ENCODE measurements at regions not wholly inside any gene's neighbourhood (a gene's known extent, or its start where the extent isn't known, plus 50 kb on each side); places are given as distances from the start of the nearest gene placed in this dataset.

- DNase-seq, result no peak
Measured at GRCh38 chr1:164021813-164022212, 537.2 kb upstream of the PBX1 start.

- DNase-seq, result no peak
Measured at GRCh38 chr1:164033782-164034181, 525.2 kb upstream of the PBX1 start.

GRCh38 chr1:164040754-164041153 is 518.2 kb upstream of the PBX1 start:
- DNase-seq, result no peak

- no peak for DNase-seq
Measured at GRCh38 chr1:164051782-164052181, 507.2 kb upstream of the PBX1 start.

GRCh38 chr1:164054331-164054730 is 504.7 kb upstream of the PBX1 start:
- peak; percentile 86 to 90 for DNase-seq

- DNase-seq, result no peak
Measured at GRCh38 chr1:164058198-164058597, 500.8 kb upstream of the PBX1 start.

- no peak for DNase-seq
Measured at GRCh38 chr1:164061528-164061927, 497.5 kb upstream of the PBX1 start.

- no peak for DNase-seq
Measured at GRCh38 chr1:164064501-164064900, 494.5 kb upstream of the PBX1 start.

- DNase-seq, result no peak
Measured at GRCh38 chr1:164071288-164071687, 487.7 kb upstream of the PBX1 start.

- DNase-seq, result no peak
Measured at GRCh38 chr1:164086832-164087231, 472.2 kb upstream of the PBX1 start.

- peak; percentile 49 to 62 for DNase-seq
Measured at GRCh38 chr1:164087906-164088453, 471.0 kb upstream of the PBX1 start.

GRCh38 chr1:164092603-164093353 is 466.2 kb upstream of the PBX1 start:
- DNase-seq, result peak in 1 of 2 experiments; percentile 39

GRCh38 chr1:164093543-164093942 is 465.4 kb upstream of the PBX1 start:
- DNase-seq, result no peak

GRCh38 chr1:164101802-164102201 is 457.2 kb upstream of the PBX1 start:
- no peak for DNase-seq

GRCh38 chr1:164131949-164132348 is 427.0 kb upstream of the PBX1 start:
- no peak for DNase-seq

GRCh38 chr1:164137273-164137925 is 421.6 kb upstream of the PBX1 start:
- DNase-seq, result no peak

- DNase-seq, result no peak
Measured at GRCh38 chr1:164141797-164142196, 417.2 kb upstream of the PBX1 start.

- DNase-seq, result no peak
Measured at GRCh38 chr1:164154622-164155021, 404.4 kb upstream of the PBX1 start.

- no peak for DNase-seq
Measured at GRCh38 chr1:164155347-164155746, 403.6 kb upstream of the PBX1 start.

- DNase-seq, result no peak
Measured at GRCh38 chr1:164163289-164163849, 395.6 kb upstream of the PBX1 start.

- no peak for DNase-seq
Measured at GRCh38 chr1:164165466-164165865, 393.5 kb upstream of the PBX1 start.

- DNase-seq, result peak; percentile 75 to 83
Measured at GRCh38 chr1:164166454-164166853, 392.5 kb upstream of the PBX1 start.

- peak in 1 of 2 experiments; percentile 59 for DNase-seq
Measured at GRCh38 chr1:164177118-164177517, 381.9 kb upstream of the PBX1 start.

- DNase-seq, result no peak
Measured at GRCh38 chr1:164180824-164181223, 378.2 kb upstream of the PBX1 start.
